ENCODE measurements at regions not wholly inside any gene's neighbourhood (a gene's known extent, or its start where the extent isn't known, plus 50 kb on each side); places are given as distances from the start of the nearest gene placed in this dataset.

DNA sequence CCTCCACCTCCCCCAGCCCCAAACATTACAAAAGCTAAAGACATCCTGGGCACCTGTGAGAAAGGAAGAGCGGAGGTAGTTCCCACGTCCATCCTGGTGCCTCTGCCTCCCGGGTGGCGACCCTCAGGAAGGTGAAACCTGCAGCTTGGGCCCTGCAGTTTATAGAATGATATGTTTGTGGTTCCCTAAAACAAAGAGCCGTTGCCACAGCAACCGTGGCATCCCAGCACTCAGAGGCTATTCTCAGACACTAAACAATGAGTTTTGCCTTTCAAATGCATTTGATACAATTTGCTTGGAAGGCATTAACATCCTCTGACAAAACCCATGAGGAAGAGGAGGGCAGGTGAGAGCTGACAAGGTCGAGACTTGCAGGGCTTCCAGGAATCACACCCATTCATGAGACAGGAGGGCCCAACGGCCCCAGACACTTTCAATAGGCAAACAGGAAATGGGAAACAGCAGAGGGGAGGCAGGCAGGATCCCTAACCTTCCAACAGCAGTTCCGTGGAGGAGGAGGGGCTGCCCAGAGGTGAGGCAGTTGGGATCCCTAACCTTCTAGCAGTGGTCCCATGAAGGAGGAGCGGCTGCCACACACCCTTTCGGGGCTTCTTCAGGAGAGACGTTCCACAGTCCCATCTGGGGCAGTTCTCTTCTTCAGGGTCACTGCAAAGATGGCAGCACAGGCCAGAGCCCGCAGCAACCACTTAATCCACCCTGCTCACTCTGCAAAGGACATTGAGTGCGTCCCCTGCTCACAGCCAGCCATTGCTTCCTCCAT, 379.2 kb downstream of the SHANK2 start:
- no peaks in the 10 kb centered on the region for H3K9me3 ChIP-seq (ENCODE audit: low read length)
- H3K4me2 ChIP-seq (ENCODE audit: low read length) = no peak overlapping the region
- H3K27me3 ChIP-seq (ENCODE audit: insufficient read depth, low read depth, low read length) = no peaks in the 10 kb centered on the region
- H3K4me3 ChIP-seq (ENCODE audit: low read length) = no peak overlapping the region
- H2AFZ ChIP-seq (ENCODE audit: low read depth, low read length) = no peak overlapping the region
- no peak overlapping the region for H3K9ac ChIP-seq (ENCODE audit: low read length)
- H4K20me1 ChIP-seq (ENCODE audit: insufficient read depth) = no peaks in the 10 kb centered on the region
- TF ChIP-seq MXI1 (conservative IDR thresholded peaks at IDR 0.05; ENCODE audit: poor library complexity, severe bottlenecking) (peak; percentile 22), EP300 (conservative IDR thresholded peaks at IDR 0.05; ENCODE audit: poor library complexity, severe bottlenecking) (peak; percentile 18)
- TF ChIP-seq, protein P1, sequence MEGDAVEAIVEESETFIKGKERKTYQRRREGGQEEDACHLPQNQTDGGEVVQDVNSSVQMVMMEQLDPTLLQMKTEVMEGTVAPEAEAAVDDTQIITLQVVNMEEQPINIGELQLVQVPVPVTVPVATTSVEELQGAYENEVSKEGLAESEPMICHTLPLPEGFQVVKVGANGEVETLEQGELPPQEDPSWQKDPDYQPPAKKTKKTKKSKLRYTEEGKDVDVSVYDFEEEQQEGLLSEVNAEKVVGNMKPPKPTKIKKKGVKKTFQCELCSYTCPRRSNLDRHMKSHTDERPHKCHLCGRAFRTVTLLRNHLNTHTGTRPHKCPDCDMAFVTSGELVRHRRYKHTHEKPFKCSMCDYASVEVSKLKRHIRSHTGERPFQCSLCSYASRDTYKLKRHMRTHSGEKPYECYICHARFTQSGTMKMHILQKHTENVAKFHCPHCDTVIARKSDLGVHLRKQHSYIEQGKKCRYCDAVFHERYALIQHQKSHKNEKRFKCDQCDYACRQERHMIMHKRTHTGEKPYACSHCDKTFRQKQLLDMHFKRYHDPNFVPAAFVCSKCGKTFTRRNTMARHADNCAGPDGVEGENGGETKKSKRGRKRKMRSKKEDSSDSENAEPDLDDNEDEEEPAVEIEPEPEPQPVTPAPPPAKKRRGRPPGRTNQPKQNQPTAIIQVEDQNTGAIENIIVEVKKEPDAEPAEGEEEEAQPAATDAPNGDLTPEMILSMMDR (IDR thresholded peaks at IDR 0.05; ENCODE audit: poor library complexity, severe bottlenecking) = no peak
- TF ChIP-seq, protein P2, sequence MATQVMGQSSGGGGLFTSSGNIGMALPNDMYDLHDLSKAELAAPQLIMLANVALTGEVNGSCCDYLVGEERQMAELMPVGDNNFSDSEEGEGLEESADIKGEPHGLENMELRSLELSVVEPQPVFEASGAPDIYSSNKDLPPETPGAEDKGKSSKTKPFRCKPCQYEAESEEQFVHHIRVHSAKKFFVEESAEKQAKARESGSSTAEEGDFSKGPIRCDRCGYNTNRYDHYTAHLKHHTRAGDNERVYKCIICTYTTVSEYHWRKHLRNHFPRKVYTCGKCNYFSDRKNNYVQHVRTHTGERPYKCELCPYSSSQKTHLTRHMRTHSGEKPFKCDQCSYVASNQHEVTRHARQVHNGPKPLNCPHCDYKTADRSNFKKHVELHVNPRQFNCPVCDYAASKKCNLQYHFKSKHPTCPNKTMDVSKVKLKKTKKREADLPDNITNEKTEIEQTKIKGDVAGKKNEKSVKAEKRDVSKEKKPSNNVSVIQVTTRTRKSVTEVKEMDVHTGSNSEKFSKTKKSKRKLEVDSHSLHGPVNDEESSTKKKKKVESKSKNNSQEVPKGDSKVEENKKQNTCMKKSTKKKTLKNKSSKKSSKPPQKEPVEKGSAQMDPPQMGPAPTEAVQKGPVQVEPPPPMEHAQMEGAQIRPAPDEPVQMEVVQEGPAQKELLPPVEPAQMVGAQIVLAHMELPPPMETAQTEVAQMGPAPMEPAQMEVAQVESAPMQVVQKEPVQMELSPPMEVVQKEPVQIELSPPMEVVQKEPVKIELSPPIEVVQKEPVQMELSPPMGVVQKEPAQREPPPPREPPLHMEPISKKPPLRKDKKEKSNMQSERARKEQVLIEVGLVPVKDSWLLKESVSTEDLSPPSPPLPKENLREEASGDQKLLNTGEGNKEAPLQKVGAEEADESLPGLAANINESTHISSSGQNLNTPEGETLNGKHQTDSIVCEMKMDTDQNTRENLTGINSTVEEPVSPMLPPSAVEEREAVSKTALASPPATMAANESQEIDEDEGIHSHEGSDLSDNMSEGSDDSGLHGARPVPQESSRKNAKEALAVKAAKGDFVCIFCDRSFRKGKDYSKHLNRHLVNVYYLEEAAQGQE (IDR thresholded peaks at IDR 0.05; ENCODE audit: borderline replicate concordance) = no peak
- H3K9me2 ChIP-seq (ENCODE audit: insufficient read depth, low read length) = no peaks in the 10 kb centered on the region
- no peaks in the 10 kb centered on the region for H3F3A ChIP-seq (ENCODE audit: insufficient read depth, low read length, poor library complexity, severe bottlenecking)
- no peaks in the 10 kb centered on the region for H3K79me2 ChIP-seq (replicated peaks; ENCODE audit: insufficient read depth, low read length)
- no peak overlapping the region for H3K27ac ChIP-seq (ENCODE audit: low read length)
- no peaks in the 10 kb centered on the region for H3K36me3 ChIP-seq (ENCODE audit: insufficient read depth, low read length)

- TF ChIP-seq TAF1 (IDR thresholded peaks at IDR 0.05; ENCODE audit: low read depth) (no peak), MXI1 (conservative IDR thresholded peaks at IDR 0.05; ENCODE audit: poor library complexity, severe bottlenecking) (no peak), EP300 (conservative IDR thresholded peaks at IDR 0.05; ENCODE audit: poor library complexity, severe bottlenecking) (no peak), SMC3 (conservative IDR thresholded peaks at IDR 0.05; ENCODE audit: poor library complexity) (no peak), POLR2AphosphoS5 (IDR thresholded peaks at IDR 0.05) (no peak), EZH2 (IDR thresholded peaks at IDR 0.05; ENCODE audit: borderline replicate concordance, insufficient read depth, low read length, poor library complexity, severe bottlenecking) (no peak), RAD21 (conservative IDR thresholded peaks at IDR 0.05) (no peak)
- TF ChIP-seq, protein P2 (IDR thresholded peaks at IDR 0.05; ENCODE audit: borderline replicate concordance) = no peak
- TF ChIP-seq, protein P1 (IDR thresholded peaks at IDR 0.05; ENCODE audit: poor library complexity, severe bottlenecking) = no peak
- Histone ChIP-seq H3K4me3 (ENCODE audit: low read length) (no peak overlapping the region), H3K79me2 (replicated peaks; ENCODE audit: insufficient read depth, low read length) (no peaks in the 10 kb centered on the region), H3K9me3 (ENCODE audit: low read length) (no peaks in the 10 kb centered on the region), H3K27ac (ENCODE audit: low read length) (no peak overlapping the region), H2AFZ (ENCODE audit: low read depth, low read length) (no peak overlapping the region), H3K4me2 (ENCODE audit: low read length) (no peak overlapping the region), H3K27me3 (ENCODE audit: insufficient read depth, low read depth, low read length) (no peaks in the 10 kb centered on the region), H3K9ac (ENCODE audit: low read length) (no peak overlapping the region), H3K36me3 (ENCODE audit: insufficient read depth, low read length) (no peaks in the 10 kb centered on the region), H3F3A (ENCODE audit: insufficient read depth, low read length, poor library complexity, severe bottlenecking) (no peaks in the 10 kb centered on the region), H4K20me1 (ENCODE audit: insufficient read depth) (no peaks in the 10 kb centered on the region), H3K9me2 (ENCODE audit: insufficient read depth, low read length) (no peaks in the 10 kb centered on the region)
Observed at GRCh38 chr11:70873736-70874412, 378.5 kb downstream of the SHANK2 start.
